Stomach (tissue), 8 donors: ENCODE measurements at regions not wholly inside any gene's neighbourhood (a gene's known extent, or its start where the extent isn't known, plus 50 kb on each side); places are given as distances from the start of the nearest gene placed in this dataset.

Source experiments
- DNase-seq, 2 donors: peaks; one replicate each; pipeline versions ENCODE4 v3.0.0 to v3.0.0-alpha.2; 2013 to 2019
- H3K27ac ChIP-seq, 5 donors: fragments of 200-600 bp in 4 of 5; sonication (generic) in 4 of 5; one replicate each; pipeline ENCODE4 v1.5.1; 2013 to 2019; ENCODE audit warnings: mild to moderate bottlenecking in 1 of 5, moderate library complexity in 1 of 5
- H3K27me3 ChIP-seq, 3 donors: fragments of 200-600 bp; sonication (generic); one replicate each; pipeline ENCODE4 v1.5.1; 2017 to 2019; ENCODE audit warnings: mixed run types in 1 of 3
- H3K36me3 ChIP-seq, 4 donors: fragments of 200-600 bp; sonication (generic); 1 replicate in 3 of 4; 2 replicates in 1 of 4; pipeline ENCODE4 v1.5.1; 2016 to 2019
- H3K4me1 ChIP-seq, 4 donors: fragments of 200-600 bp; sonication (generic); one replicate each; pipeline ENCODE4 v1.5.1; 2016 to 2019
- H3K4me3 ChIP-seq, 4 donors: fragments of 200-600 bp; sonication (generic) in 3 of 4; one replicate each; pipeline ENCODE4 v1.5.1; 2016 to 2019; ENCODE audit warnings: mild to moderate bottlenecking in 1 of 4
- H3K9me3 ChIP-seq, 4 donors: fragments of 200-600 bp; sonication (generic); one replicate each; pipeline ENCODE4 v1.5.1; 2016 to 2019
- CTCF ChIP-seq, 7 experiments: fragments of 450-650 bp in 4 of 7; fragments of 200-600 bp in 3 of 7; sonication (generic) in 3 of 7; IDR thresholded peaks; one replicate each; pipeline ENCODE4 v1.5.1; 2016 to 2019; ENCODE audit warnings: antibody characterized with exemption in 7 of 7, control low read depth in 2 of 7, mild to moderate bottlenecking in 1 of 7
- EP300 ChIP-seq: sonication (generic); formaldehyde crosslinking; IDR thresholded peaks from one replicate; pipeline ENCODE4 v1.6.1; 2017; ENCODE audit warnings: antibody characterized with exemption
- POLR2A ChIP-seq, 4 donors: fragments of 450-650 bp; IDR thresholded peaks; one replicate each; pipeline ENCODE4 v1.6.1; 2016; ENCODE audit warnings: antibody characterized with exemption in 4 of 4, control low read depth in 2 of 4, mild to moderate bottlenecking in 1 of 4, moderate library complexity in 1 of 4
- POLR2AphosphoS5 ChIP-seq, 3 donors: sonication (generic); formaldehyde crosslinking; IDR thresholded peaks; one replicate each; pipeline ENCODE4 v1.6.1; 2016; ENCODE audit warnings: antibody characterized with exemption in 3 of 3
- WGBS, 5 donors: extraction: QIAGEN DNeasy Blood & Tissue Kit in 3 of 5; methylation state at CpG; one replicate each; pipeline versions ENCODE4 v1.1.5 to v1.1.7; 2013 to 2018; 5-methylcytosine and 5-hydroxymethylcytosine counted together
- intact Hi-C: fragments of 100-400 bp; cut with DNase I; formaldehyde crosslinking; loops from one replicate; pipeline ENCODE4 v1.15.1; 2023; ENCODE audit warnings: low total_unique reads
- donor health status: healthy with polysubstance abuse.
- donor health status: Bipolar disorder and iron deficiency.
- donor health status: healthy.

GRCh38 chr18:7170292-7170691 is 52.7 kb upstream of the LAMA1 start:
- Histone ChIP-seq H3K36me3 (no peaks in the 10 kb centered on the region), H3K4me3 (no peak overlapping the region), H3K27me3 (peaks cover 0 to 10% (median 0%) of the 10 kb centered on the region in 3 donors), H3K4me1 (no peaks in the 10 kb centered on the region), H3K9me3 (no peaks in the 10 kb centered on the region), H3K27ac (no peak overlapping the region)
- 30 to 58% (median 45%) methylated on average over 7 to 8 of the region's 8 CpGs for WGBS, 5 donors
- no peak for DNase-seq
- intact Hi-C loops = no loop called here
- no peak for TF ChIP-seq CTCF (IDR thresholded peaks at IDR 0.05)
- TF ChIP-seq EP300 = no peak
- TF ChIP-seq POLR2AphosphoS5 (IDR thresholded peaks at IDR 0.05) = no peak
- no peak for TF ChIP-seq POLR2A (IDR thresholded peaks at IDR 0.05)

GRCh38 chr18:7169601-7170000 is 52.0 kb upstream of the LAMA1 start:
- no peak overlapping the region for H3K4me3 ChIP-seq
- 75 to 86% (median 81%) methylated on average over 6 to 11 of the region's 11 CpGs for WGBS, 5 donors

GRCh38 chr18:7168408-7168807 is 50.8 kb upstream of the LAMA1 start:
- intact Hi-C loops = no loop called here
- DNase-seq = no peak
- Histone ChIP-seq H3K27me3 (peaks cover 0 to 10% (median 0%) of the 10 kb centered on the region in 3 donors), H3K9me3 (no peaks in the 10 kb centered on the region), H3K36me3 (no peaks in the 10 kb centered on the region), H3K4me3 (no peak overlapping the region), H3K27ac (no peak overlapping the region), H3K4me1 (no peaks in the 10 kb centered on the region)
- 87 to 93% (median 88%) methylated on average over 7 of the region's 7 CpGs for WGBS, 5 donors
- no peak for TF ChIP-seq POLR2AphosphoS5 (IDR thresholded peaks at IDR 0.05)
- TF ChIP-seq EP300 = no peak
- no peak for TF ChIP-seq CTCF (IDR thresholded peaks at IDR 0.05)
- no peak for TF ChIP-seq POLR2A (IDR thresholded peaks at IDR 0.05)

More at GRCh38 chr18:7169601-7170000, 52.0 kb upstream of the LAMA1 start:
- Histone ChIP-seq H3K27me3 (peaks cover 0 to 10% (median 0%) of the 10 kb centered on the region in 3 donors), H3K27ac (no peak overlapping the region), H3K9me3 (no peaks in the 10 kb centered on the region), H3K36me3 (no peaks in the 10 kb centered on the region), H3K4me1 (no peaks in the 10 kb centered on the region)
- DNase-seq = no peak
- intact Hi-C loops = no loop called here
- TF ChIP-seq CTCF (IDR thresholded peaks at IDR 0.05) = no peak
- TF ChIP-seq POLR2AphosphoS5 (IDR thresholded peaks at IDR 0.05) = no peak
- no peak for TF ChIP-seq EP300
- no peak for TF ChIP-seq POLR2A (IDR thresholded peaks at IDR 0.05)
